ENCODE measurements at regions not wholly inside any gene's neighbourhood (a gene's known extent, or its start where the extent isn't known, plus 50 kb on each side); places are given as distances from the start of the nearest gene placed in this dataset.

GRCh38 chr14:97073622-97074021 lies 276.4 kb downstream of the VRK1 start:
- Histone ChIP-seq H3K27ac (ENCODE audit: low read depth in 2 of 2, low read length in 2 of 2) (no peak overlapping the region), H3K27me3 (ENCODE audit: control insufficient read depth, insufficient read depth, low read length) (no peaks in the 10 kb centered on the region), H3K9me3 (ENCODE audit: control insufficient read depth in 2 of 3, insufficient read depth in 1 of 3, low read length in 3 of 3) (no peaks in the 10 kb centered on the region), H3K9ac (ENCODE audit: low read length in 3 of 3) (no peak overlapping the region), H3K4me1 (ENCODE audit: control insufficient read depth in 2 of 3, insufficient read depth in 2 of 3, low read depth in 1 of 3, low read length in 3 of 3) (no peaks in the 10 kb centered on the region), H3K36me3 (ENCODE audit: control insufficient read depth in 2 of 3, insufficient read depth in 3 of 3, low read length in 3 of 3) (no peaks in the 10 kb centered on the region), H3K4me3 (ENCODE audit: low read length in 3 of 3) (no peak overlapping the region)
- no peak for TF ChIP-seq CTCF (IDR thresholded peaks at IDR 0.05; ENCODE audit: borderline replicate concordance, extremely low read depth, insufficient read depth)
- intact Hi-C loops (cut with DNase I): no loop called here
- DNase-seq (no peak), FAIRE-seq (no peak)

GRCh38 chr14:97074456-97074855 lies 277.3 kb downstream of the VRK1 start:
- no peak overlapping the region for H3K9ac ChIP-seq (ENCODE audit: low read length in 3 of 3)
- no peaks in the 10 kb centered on the region for H3K36me3 ChIP-seq (ENCODE audit: control insufficient read depth in 2 of 3, insufficient read depth in 3 of 3, low read length in 3 of 3)
- DNase-seq (no peak), FAIRE-seq (no peak)
- H3K9me3 ChIP-seq (ENCODE audit: control insufficient read depth in 2 of 3, insufficient read depth in 1 of 3, low read length in 3 of 3): no peaks in the 10 kb centered on the region
- intact Hi-C loops (cut with DNase I): no loop called here
- H3K4me3 ChIP-seq (ENCODE audit: low read length in 3 of 3): no peak overlapping the region
- no peak for TF ChIP-seq CTCF (IDR thresholded peaks at IDR 0.05; ENCODE audit: borderline replicate concordance, extremely low read depth, insufficient read depth)
- no peak overlapping the region for H3K27ac ChIP-seq (ENCODE audit: low read depth in 2 of 2, low read length in 2 of 2)
- H3K4me1 ChIP-seq (ENCODE audit: control insufficient read depth in 2 of 3, insufficient read depth in 2 of 3, low read depth in 1 of 3, low read length in 3 of 3): no peaks in the 10 kb centered on the region
- no peaks in the 10 kb centered on the region for H3K27me3 ChIP-seq (ENCODE audit: control insufficient read depth, insufficient read depth, low read length)

GRCh38 chr14:97074856-97075255 lies 277.7 kb downstream of the VRK1 start:
- H3K36me3 ChIP-seq (ENCODE audit: control insufficient read depth in 2 of 3, insufficient read depth in 3 of 3, low read length in 3 of 3): no peaks in the 10 kb centered on the region
- no peaks in the 10 kb centered on the region for H3K4me1 ChIP-seq (ENCODE audit: control insufficient read depth in 2 of 3, insufficient read depth in 2 of 3, low read depth in 1 of 3, low read length in 3 of 3)
- intact Hi-C loops (cut with DNase I): no loop called here
- no peaks in the 10 kb centered on the region for H3K27me3 ChIP-seq (ENCODE audit: control insufficient read depth, insufficient read depth, low read length)
- no peak overlapping the region for H3K27ac ChIP-seq (ENCODE audit: low read depth in 2 of 2, low read length in 2 of 2)
- DNase-seq (no peak), FAIRE-seq (no peak)
- no peak for TF ChIP-seq CTCF (IDR thresholded peaks at IDR 0.05; ENCODE audit: borderline replicate concordance, extremely low read depth, insufficient read depth)
- H3K9me3 ChIP-seq (ENCODE audit: control insufficient read depth in 2 of 3, insufficient read depth in 1 of 3, low read length in 3 of 3): no peaks in the 10 kb centered on the region
- no peak overlapping the region for H3K9ac ChIP-seq (ENCODE audit: low read length in 3 of 3)
- H3K4me3 ChIP-seq (ENCODE audit: low read length in 3 of 3): no peak overlapping the region

- peak in 3 of 5 donors; percentile 20 to 68 (median 30) for DNase-seq
- no peaks in the 10 kb centered on the region for H3K36me3 ChIP-seq (ENCODE audit: control insufficient read depth in 2 of 3, insufficient read depth in 3 of 3, low read length in 3 of 3)
- no peaks in the 10 kb centered on the region for H3K9me3 ChIP-seq (ENCODE audit: control insufficient read depth in 2 of 3, insufficient read depth in 1 of 3, low read length in 3 of 3)
These were observed 280.1 kb downstream of the VRK1 start for GRCh38 chr14:97077253-97077653.

More at GRCh38 chr14:97077253-97077653, 280.1 kb downstream of the VRK1 start:
- FAIRE-seq: no peak
- intact Hi-C loops (cut with DNase I): no loop called here
- Histone ChIP-seq H3K27me3 (ENCODE audit: control insufficient read depth, insufficient read depth, low read length) (no peaks in the 10 kb centered on the region), H3K9ac (ENCODE audit: low read length in 3 of 3) (no peak overlapping the region), H3K27ac (ENCODE audit: low read depth in 2 of 2, low read length in 2 of 2) (no peak overlapping the region), H3K4me3 (ENCODE audit: low read length in 3 of 3) (no peak overlapping the region), H3K4me1 (ENCODE audit: control insufficient read depth in 2 of 3, insufficient read depth in 2 of 3, low read depth in 1 of 3, low read length in 3 of 3) (no peaks in the 10 kb centered on the region)
- TF ChIP-seq CTCF (IDR thresholded peaks at IDR 0.05; ENCODE audit: borderline replicate concordance, extremely low read depth, insufficient read depth): no peak

Measured in kidney (tissue), 13 donors.